HepG2 (cell line): ENCODE measurements at regions not wholly inside any gene's neighbourhood (a gene's known extent, or its start where the extent isn't known, plus 50 kb on each side); places are given as distances from the start of the nearest gene placed in this dataset.

ENCODE experiments used
- ATAC-seq: fragments of 200-7000 bp; cut with Tn5 transposase; 3 replicates; pipeline ENCODE4 v1.9.1; 2020; ENCODE audit warnings: mild to moderate bottlenecking, moderate library complexity
- BruUV-seq: library from RNA; stranded (reverse); fragments of 400-500 nt; replicated peaks from 2 replicates; lab custom pipeline; 2021; lab: Mats Ljungman, UMichigan
- CTCF ChIA-PET: fragments of 300-600 bp; formaldehyde crosslinking; extraction: SDS; loops from one replicate; lab custom pipeline; 2021; ENCODE audit warnings: low total read pairs, inconsistent platforms, low intra/inter-chr PET ratio; lab: Yijun Ruan, JAX
- POLR2A ChIA-PET: fragments of 350-600 bp; sonication (Branson Sonifier 250); formaldehyde crosslinking; loops from one replicate; lab custom pipeline; 2020; ENCODE audit warnings: antibody characterized with exemption, inconsistent platforms; lab: Yijun Ruan, JAX
- DNase-seq: peaks from one replicate; pipeline ENCODE4 v3.0.0-alpha.2; 2015; ENCODE audit warnings: low spot score
- FAIRE-seq: peaks from 3 replicates; lab custom pipeline; 2011; peaks lifted over from hg19 to GRCh38; lab: Jason Lieb, UNC
- H2AFZ ChIP-seq: one replicate; pipeline ENCODE4 v1.6.1; 2011; ENCODE audit warnings: low read length, inconsistent platforms
- H3K27ac ChIP-seq: fragments of 300-600 bp; 3 replicates; pipeline ENCODE4 v1.8.0; 2011; ENCODE audit warnings: mixed run types, mild to moderate bottlenecking, mixed read lengths, low read length, inconsistent platforms; ENCODE audit not compliant: insufficient read depth; ENCODE audit errors: extremely low read length
- H3K27me3 ChIP-seq, 2 experiments: fragments of 200-600 bp in 1 of 2; 2 replicates in 1 of 2; 3 replicates in 1 of 2; pipeline versions ENCODE4 v1.6.0 to v1.8.0; 2011; ENCODE audit warnings: low read length in 2 of 2, mild to moderate bottlenecking in 2 of 2, moderate library complexity in 2 of 2, inconsistent platforms in 1 of 2; ENCODE audit not compliant: insufficient read depth in 2 of 2, control insufficient read depth in 1 of 2
- H3K36me3 ChIP-seq, 2 experiments: fragments of 200-600 bp in 1 of 2; replicated peaks in 1 of 2; 2 replicates in 1 of 2; 3 replicates in 1 of 2; pipeline versions ENCODE4 v1.5.1 to v1.8.0; 2011; ENCODE audit warnings: low read length in 2 of 2, inconsistent platforms in 1 of 2; ENCODE audit not compliant: insufficient read depth in 2 of 2, control insufficient read depth in 1 of 2
- H3K4me1 ChIP-seq: 2 replicates; pipeline ENCODE4 v1.5.1; 2012; ENCODE audit warnings: low read length, inconsistent platforms; ENCODE audit not compliant: insufficient read depth
- H3K4me2 ChIP-seq: 2 replicates; pipeline ENCODE4 v1.6.0; 2011; ENCODE audit warnings: low read depth, low read length, inconsistent platforms
- H3K4me3 ChIP-seq, 3 experiments: fragments of 200-600 bp in 1 of 3; sonication (generic), shearing (Covaris generic) in 1 of 3; replicated peaks in 1 of 3; 2 replicates each; pipeline ENCODE4 v1.5.1; 2011 to 2016; ENCODE audit warnings: low read length in 3 of 3, inconsistent platforms in 2 of 3, low read depth in 2 of 3, mild to moderate bottlenecking in 2 of 3, control low read depth in 1 of 3, mixed read lengths in 1 of 3; ENCODE audit not compliant: insufficient read depth in 1 of 3
- H3K79me2 ChIP-seq: one replicate; pipeline ENCODE4 v1.6.1; 2011; ENCODE audit warnings: low read length, inconsistent platforms; ENCODE audit not compliant: insufficient read depth
- H3K9ac ChIP-seq: 2 replicates; pipeline ENCODE4 v1.6.0; 2011; ENCODE audit warnings: mild to moderate bottlenecking, low read depth, low read length, inconsistent platforms; ENCODE audit not compliant: insufficient read depth
- H3K9me3 ChIP-seq: 2 replicates; pipeline ENCODE4 v1.5.1; 2012; ENCODE audit warnings: mild to moderate bottlenecking, low read length
- H4K20me1 ChIP-seq: 2 replicates; pipeline ENCODE4 v1.6.0; 2011; ENCODE audit warnings: inconsistent platforms, mild to moderate bottlenecking, low read length, moderate library complexity; ENCODE audit not compliant: insufficient read depth
- EED ChIP-seq: sonication (generic); formaldehyde crosslinking; IDR thresholded peaks from 2 replicates; pipeline ENCODE4 v1.5.0; 2020; ENCODE audit warnings: mild to moderate bottlenecking, missing genetic modification reagents
- FOXO1 ChIP-seq: sonication (generic); formaldehyde crosslinking; IDR thresholded peaks from 2 replicates; pipeline ENCODE4 v1.4.0; 2020; ENCODE audit warnings: missing genetic modification reagents
- KLF9 ChIP-seq: IDR thresholded peaks from 2 replicates; pipeline ENCODE4 v1.6.1; 2016; ENCODE audit warnings: low read depth
- MAFG ChIP-seq: sonication (generic); formaldehyde crosslinking; IDR thresholded peaks from 2 replicates; pipeline ENCODE4 v1.5.1; 2020; ENCODE audit warnings: mild to moderate bottlenecking, missing genetic modification reagents
- MED8 ChIP-seq: sonication (generic); formaldehyde crosslinking; IDR thresholded peaks from 2 replicates; pipeline ENCODE4 v1.8.1; 2023; ENCODE audit warnings: mild to moderate bottlenecking, missing genetic modification reagents; ENCODE audit not compliant: insufficient replicate concordance
- NCOA5 ChIP-seq: sonication (generic); formaldehyde crosslinking; IDR thresholded peaks from 2 replicates; pipeline ENCODE4 v1.4.0; 2020; ENCODE audit warnings: missing genetic modification reagents
- SNAPC2 ChIP-seq: sonication (generic); formaldehyde crosslinking; IDR thresholded peaks from 2 replicates; pipeline ENCODE4 v1.8.1; 2022; ENCODE audit warnings: mild to moderate bottlenecking, missing genetic modification reagents
- SRSF4 ChIP-seq: fragments of 200-400 bp; formaldehyde crosslinking; IDR thresholded peaks from one replicate; pipeline ENCODE4 v1.6.1; 2018; ENCODE audit warnings: mild to moderate bottlenecking, low read depth, low read length, moderate library complexity; ENCODE audit not compliant: poor library complexity, severe bottlenecking
- ZBTB44 ChIP-seq: sonication (generic); formaldehyde crosslinking; IDR thresholded peaks from 2 replicates; pipeline ENCODE4 v1.4.0; 2020; ENCODE audit warnings: missing genetic modification reagents
- ZC3H4 ChIP-seq: sonication (generic); formaldehyde crosslinking; IDR thresholded peaks from 2 replicates; pipeline ENCODE4 v1.4.0; 2020; ENCODE audit warnings: missing genetic modification reagents, borderline replicate concordance
- ZEB1 ChIP-seq: IDR thresholded peaks from 2 replicates; pipeline ENCODE4 v1.6.1; 2012; ENCODE audit warnings: mild to moderate bottlenecking, low read depth, inconsistent platforms; ENCODE audit not compliant: insufficient replicate concordance
- ZFP41 ChIP-seq: sonication (generic); formaldehyde crosslinking; IDR thresholded peaks from 2 replicates; pipeline ENCODE4 v1.4.0; 2020; ENCODE audit warnings: mild to moderate bottlenecking, missing genetic modification reagents, borderline replicate concordance
- ZNF101 ChIP-seq: sonication (generic); formaldehyde crosslinking; IDR thresholded peaks from 2 replicates; pipeline ENCODE4 v1.4.0; 2020; ENCODE audit warnings: mild to moderate bottlenecking, low read depth, missing genetic modification reagents, borderline replicate concordance
- ZNF576 ChIP-seq: sonication (generic); formaldehyde crosslinking; IDR thresholded peaks from 2 replicates; pipeline ENCODE4 v1.4.0; 2020; ENCODE audit warnings: mild to moderate bottlenecking, missing genetic modification reagents
- ZNF577 ChIP-seq: sonication (generic); formaldehyde crosslinking; IDR thresholded peaks from 2 replicates; pipeline ENCODE4 v1.4.0; 2020; ENCODE audit warnings: mild to moderate bottlenecking, low read depth, missing genetic modification reagents, borderline replicate concordance
- ZNF672 ChIP-seq: sonication (generic); formaldehyde crosslinking; IDR thresholded peaks from 2 replicates; pipeline ENCODE4 v1.8.1; 2022; ENCODE audit warnings: missing genetic modification reagents
- ZNF720 ChIP-seq: sonication (generic); formaldehyde crosslinking; IDR thresholded peaks from 2 replicates; pipeline ENCODE4 v1.4.0; 2020; ENCODE audit warnings: missing genetic modification reagents
- ZSCAN9 ChIP-seq: IDR thresholded peaks from 2 replicates; pipeline ENCODE4 v1.6.1; 2016; ENCODE audit warnings: borderline replicate concordance
- WGBS: methylation state at CpG from one replicate; pipeline ENCODE4 v1.1.6; 2017; ENCODE audit warnings: low lambda C conversion rate; 5-methylcytosine and 5-hydroxymethylcytosine counted together
- in situ Hi-C: cut with HindIII; loops from 2 replicates; pipeline ENCODE4 v1.10.0; 2017; ENCODE audit warnings: low pct_unique_long_range_greater_than_20kb; ENCODE audit not compliant: extremely low pct_ligation_motif_present
- intact Hi-C: fragments of 100-400 bp; cut with micrococcal nuclease; formaldehyde crosslinking; loops from one replicate; pipeline ENCODE4 v1.10.0; 2022; ENCODE audit not compliant: unreplicated experiment

DNA sequence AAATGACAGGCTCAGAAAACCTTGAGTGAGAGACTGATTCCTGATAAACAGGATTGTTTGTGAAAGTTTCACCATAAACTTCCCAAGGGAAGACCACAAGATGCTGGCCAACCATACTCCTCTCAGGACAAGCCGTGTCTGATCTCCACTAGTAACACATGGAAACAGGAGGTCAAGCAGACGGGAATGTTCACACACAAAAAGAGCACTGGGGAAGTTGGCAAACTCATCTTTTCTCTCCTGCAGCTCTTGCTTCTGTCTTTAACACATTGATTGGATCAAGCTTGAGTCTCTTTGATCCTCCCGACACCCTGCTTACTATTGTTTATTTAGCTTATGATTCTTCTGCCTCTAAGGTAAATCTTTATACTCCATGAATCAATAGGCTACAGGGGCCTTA is 713.5 kb downstream of the PDCD6IP start:
- H3K4me3 ChIP-seq, result no peak overlapping the region
- no peaks in the 10 kb centered on the region for H3K27me3 ChIP-seq
- in situ Hi-C loops, result no loop called here
- POLR2A ChIA-PET, result no interaction called here
- WGBS, result 0% methylated on average over 3 of the region's 3 CpGs
- DNase-seq (no peak), FAIRE-seq (no peak)
- no peak overlapping the region for H3K27ac ChIP-seq
- H3K79me2 ChIP-seq, result no peaks in the 10 kb centered on the region
- H3K4me2 ChIP-seq, result no peak overlapping the region
- TF ChIP-seq SNAPC2 (CRISPR knock-in tag), result no peak
- no peak for TF ChIP-seq ZBTB44 (CRISPR knock-in tag)
- no peak for TF ChIP-seq NCOA5
- no peak for TF ChIP-seq SRSF4
- TF ChIP-seq ZFP41 (CRISPR knock-in tag), result no peak
- TF ChIP-seq FOXO1, result no peak
- no peak for TF ChIP-seq MED8 (CRISPR knock-in tag)
- no peak for TF ChIP-seq ZNF672 (CRISPR knock-in tag)
- TF ChIP-seq ZSCAN9 (CRISPR knock-in tag), result no peak
- no peak for TF ChIP-seq KLF9 (CRISPR knock-in tag)
- TF ChIP-seq ZC3H4, result no peak
- no peak for TF ChIP-seq MAFG (CRISPR knock-in tag)
- no peak for TF ChIP-seq ZNF720 (CRISPR knock-in tag)
- no peak for TF ChIP-seq EED (CRISPR knock-in tag)
- no peak for TF ChIP-seq ZNF577 (CRISPR knock-in tag)
- TF ChIP-seq ZEB1, result no peak
- no peak for TF ChIP-seq ZNF101 (CRISPR knock-in tag)
- TF ChIP-seq ZNF576 (CRISPR knock-in tag), result no peak
- TF ChIP-seq, all 625 proteins: peak for 0
- Histone ChIP-seq H3K9me3 (peaks cover 20% of the 10 kb centered on the region), H3K36me3 (no peaks in the 10 kb centered on the region), H4K20me1 (no peaks in the 10 kb centered on the region), H2AFZ (no peak overlapping the region), H3K4me1 (no peaks in the 10 kb centered on the region), H3K9ac (no peak overlapping the region)
- intact Hi-C loops, result no loop called here
- CTCF ChIA-PET, result no interaction called here
- no peak for ATAC-seq
- BruUV-seq, result no TSS peak
